ENCODE measurements at regions not wholly inside any gene's neighbourhood (a gene's known extent, or its start where the extent isn't known, plus 50 kb on each side); places are given as distances from the start of the nearest gene placed in this dataset.

- TF ChIP-seq CTCF (IDR thresholded peaks at IDR 0.05; ENCODE audit: poor library complexity), result no peak
- no peak for TF ChIP-seq EZH2 (IDR thresholded peaks at IDR 0.05; ENCODE audit: borderline replicate concordance)
Observed at GRCh38 chr10:8596929-8597472, 542.5 kb downstream of the GATA3 start.
